ENCODE measurements at regions not wholly inside any gene's neighbourhood (a gene's known extent, or its start where the extent isn't known, plus 50 kb on each side); places are given as distances from the start of the nearest gene placed in this dataset.

GRCh38 chr16:26344240-26344776 lies 652.5 kb downstream of the HS3ST4 start:
- in situ Hi-C loops (cut with MboI), result loop anchor here (10.0 kb wide), 1 partner anchor 80 kb away; no protein-coding TSS in a partner anchor
- no peaks in the 10 kb centered on the region for H3F3A ChIP-seq (ENCODE audit: insufficient read depth)
- H3K4me1 ChIP-seq (ENCODE audit: insufficient read depth), result no peaks in the 10 kb centered on the region
- H3K9ac ChIP-seq, result no peak overlapping the region
- H4K20me1 ChIP-seq (ENCODE audit: insufficient read depth), result no peaks in the 10 kb centered on the region
- TF ChIP-seq EZH2phosphoT487 (IDR thresholded peaks at IDR 0.05; ENCODE audit: insufficient read depth, low read depth), result no peak
- no peak for TF ChIP-seq EZH2 (IDR thresholded peaks at IDR 0.05; ENCODE audit: insufficient read depth, poor library complexity, severe bottlenecking)
- no peak for DNase-seq
- no peak overlapping the region for H3K4me2 ChIP-seq (ENCODE audit: unreplicated experiment)
- H3K27me3 ChIP-seq (replicated peaks; ENCODE audit: insufficient read depth), result no peaks in the 10 kb centered on the region
- no peaks in the 10 kb centered on the region for H3K36me3 ChIP-seq (ENCODE audit: low read depth)
- H3K27ac ChIP-seq, result no peak overlapping the region
- no peaks in the 10 kb centered on the region for H3K9me3 ChIP-seq (ENCODE audit: low read depth)
- 11 to 18% methylated on average over 4 of the region's 4 CpGs for WGBS, 2 experiments (ENCODE audit: low coverage in 1 of 2, low lambda C conversion rate in 2 of 2, missing lambda C conversion rate in 2 of 2)
- no peak overlapping the region for H3K4me3 ChIP-seq
- no peak overlapping the region for H2AFZ ChIP-seq
- no peaks in the 10 kb centered on the region for H3K9me2 ChIP-seq (ENCODE audit: insufficient read depth)
- no peaks in the 10 kb centered on the region for H3K79me2 ChIP-seq (ENCODE audit: insufficient read depth)

- no peaks in the 10 kb centered on the region for H3K36me3 ChIP-seq (ENCODE audit: low read depth)
- H3K79me2 ChIP-seq (ENCODE audit: insufficient read depth), result no peaks in the 10 kb centered on the region
- no peaks in the 10 kb centered on the region for H3F3A ChIP-seq (ENCODE audit: insufficient read depth)
- no peaks in the 10 kb centered on the region for H4K20me1 ChIP-seq (ENCODE audit: insufficient read depth)
- in situ Hi-C loops (cut with MboI), result loop anchor here (10.0 kb wide), 1 partner anchor 80 kb away; no protein-coding TSS in a partner anchor
- no peak overlapping the region for H3K27ac ChIP-seq
- H3K4me1 ChIP-seq (ENCODE audit: insufficient read depth), result no peaks in the 10 kb centered on the region
- 24 to 29% methylated on average over 5 of the region's 5 CpGs for WGBS, 2 experiments (ENCODE audit: low coverage in 1 of 2, low lambda C conversion rate in 2 of 2, missing lambda C conversion rate in 2 of 2)
- H3K27me3 ChIP-seq (replicated peaks; ENCODE audit: insufficient read depth), result no peaks in the 10 kb centered on the region
- no peaks in the 10 kb centered on the region for H3K9me3 ChIP-seq (ENCODE audit: low read depth)
- H3K9me2 ChIP-seq (ENCODE audit: insufficient read depth), result no peaks in the 10 kb centered on the region
- H3K4me2 ChIP-seq (ENCODE audit: unreplicated experiment), result no peak overlapping the region
- DNase-seq, result no peak
- TF ChIP-seq EZH2 (IDR thresholded peaks at IDR 0.05; ENCODE audit: insufficient read depth, poor library complexity, severe bottlenecking) (no peak), EZH2phosphoT487 (IDR thresholded peaks at IDR 0.05; ENCODE audit: insufficient read depth, low read depth) (no peak)
- no peak overlapping the region for H2AFZ ChIP-seq
- no peak overlapping the region for H3K9ac ChIP-seq
- H3K4me3 ChIP-seq, result no peak overlapping the region
Measured at GRCh38 chr16:26344976-26345375, 653.2 kb downstream of the HS3ST4 start.

GRCh38 chr16:26345966-26346365 lies 654.2 kb downstream of the HS3ST4 start:
- no peak overlapping the region for H3K4me3 ChIP-seq
- TF ChIP-seq EZH2 (IDR thresholded peaks at IDR 0.05; ENCODE audit: insufficient read depth, poor library complexity, severe bottlenecking) (no peak), EZH2phosphoT487 (IDR thresholded peaks at IDR 0.05; ENCODE audit: insufficient read depth, low read depth) (no peak)
- no peaks in the 10 kb centered on the region for H3K4me1 ChIP-seq (ENCODE audit: insufficient read depth)
- no peaks in the 10 kb centered on the region for H3F3A ChIP-seq (ENCODE audit: insufficient read depth)
- H3K27ac ChIP-seq, result no peak overlapping the region
- in situ Hi-C loops (cut with MboI), result loop anchor here (10.0 kb wide), 1 partner anchor 81 kb away; no protein-coding TSS in a partner anchor
- H3K9me3 ChIP-seq (ENCODE audit: low read depth), result no peaks in the 10 kb centered on the region
- no peak overlapping the region for H3K9ac ChIP-seq
- H3K79me2 ChIP-seq (ENCODE audit: insufficient read depth), result no peaks in the 10 kb centered on the region
- H3K27me3 ChIP-seq (replicated peaks; ENCODE audit: insufficient read depth), result no peaks in the 10 kb centered on the region
- DNase-seq, result no peak
- no peak overlapping the region for H3K4me2 ChIP-seq (ENCODE audit: unreplicated experiment)
- no peak overlapping the region for H2AFZ ChIP-seq
- no peaks in the 10 kb centered on the region for H3K9me2 ChIP-seq (ENCODE audit: insufficient read depth)
- H3K36me3 ChIP-seq (ENCODE audit: low read depth), result no peaks in the 10 kb centered on the region
- 42 to 52% methylated on average over 4 of the region's 4 CpGs for WGBS, 2 experiments (ENCODE audit: low coverage in 1 of 2, low lambda C conversion rate in 2 of 2, missing lambda C conversion rate in 2 of 2)
- H4K20me1 ChIP-seq (ENCODE audit: insufficient read depth), result no peaks in the 10 kb centered on the region

GRCh38 chr16:26348095-26348494 lies 656.3 kb downstream of the HS3ST4 start:
- no peaks in the 10 kb centered on the region for H3K79me2 ChIP-seq (ENCODE audit: insufficient read depth)
- no peaks in the 10 kb centered on the region for H3K4me1 ChIP-seq (ENCODE audit: insufficient read depth)
- no peak overlapping the region for H3K9ac ChIP-seq
- no peak overlapping the region for H3K4me2 ChIP-seq (ENCODE audit: unreplicated experiment)
- 49% methylated on average over 10 of the region's 10 CpGs for whole genome bisulfite sequencing, 2 experiments (ENCODE audit: low coverage in 1 of 2, low lambda C conversion rate in 2 of 2, missing lambda C conversion rate in 2 of 2)
- no peaks in the 10 kb centered on the region for H3K9me3 ChIP-seq (ENCODE audit: low read depth)
- H3K9me2 ChIP-seq (ENCODE audit: insufficient read depth), result no peaks in the 10 kb centered on the region
- H3K27me3 ChIP-seq (replicated peaks; ENCODE audit: insufficient read depth), result no peaks in the 10 kb centered on the region
- no peak for DNase-seq
- H3K36me3 ChIP-seq (ENCODE audit: low read depth), result no peaks in the 10 kb centered on the region
- H3K4me3 ChIP-seq, result no peak overlapping the region
- H3F3A ChIP-seq (ENCODE audit: insufficient read depth), result no peaks in the 10 kb centered on the region
- no peaks in the 10 kb centered on the region for H4K20me1 ChIP-seq (ENCODE audit: insufficient read depth)
- in situ Hi-C loops (cut with MboI), result loop anchor here (10.0 kb wide), 1 partner anchor 83 kb away; no protein-coding TSS in a partner anchor
- H3K27ac ChIP-seq, result no peak overlapping the region
- TF ChIP-seq EZH2 (IDR thresholded peaks at IDR 0.05; ENCODE audit: insufficient read depth, poor library complexity, severe bottlenecking) (no peak), EZH2phosphoT487 (IDR thresholded peaks at IDR 0.05; ENCODE audit: insufficient read depth, low read depth) (no peak)
- no peak overlapping the region for H2AFZ ChIP-seq
